DMS153 treated with DMSO at 0.1 percent for 48 hours (cell line): ENCODE measurements at regions not wholly inside any gene's neighbourhood (a gene's known extent, or its start where the extent isn't known, plus 50 kb on each side); places are given as distances from the start of the nearest gene placed in this dataset.

Experiments
- DNase-seq: peaks from one replicate; lab custom pipeline; 2025; ENCODE audit not compliant: unreplicated experiment; lab: John Stamatoyannopoulos, UW

GRCh38 chr3:158961911-158962310, 160.1 kb downstream of the MFSD1 start:
- DNase-seq, result no peak

GRCh38 chr3:158970006-158970405, 168.2 kb downstream of the MFSD1 start:
- no peak for DNase-seq

GRCh38 chr3:158974904-158975303, 173.1 kb downstream of the MFSD1 start:
- no peak for DNase-seq

GRCh38 chr3:158976966-158977365, 175.1 kb downstream of the MFSD1 start:
- DNase-seq, result no peak

- no peak for DNase-seq
Observed at GRCh38 chr3:158977497-158977896, 175.6 kb downstream of the MFSD1 start.

- no peak for DNase-seq
Observed at GRCh38 chr3:158983216-158984099, 181.6 kb downstream of the MFSD1 start.

- peak; percentile 86 for DNase-seq
Observed at GRCh38 chr3:158991146-158991705, 189.4 kb downstream of the MFSD1 start.

GRCh38 chr3:158992463-158992862, 190.6 kb downstream of the MFSD1 start:
- no peak for DNase-seq

GRCh38 chr3:158994386-158994785, 192.5 kb downstream of the MFSD1 start:
- DNase-seq, result no peak

- no peak for DNase-seq
Observed at GRCh38 chr3:159001711-159002110, 199.9 kb downstream of the MFSD1 start.

- DNase-seq, result no peak
Observed at GRCh38 chr3:159005137-159005536, 203.3 kb downstream of the MFSD1 start.

GRCh38 chr3:159007331-159007730, 205.5 kb downstream of the MFSD1 start:
- DNase-seq, result no peak

GRCh38 chr3:159008401-159008800, 206.5 kb downstream of the MFSD1 start:
- DNase-seq, result no peak

- no peak for DNase-seq
Observed at GRCh38 chr3:159018341-159018740, 216.5 kb downstream of the MFSD1 start.

- DNase-seq, result no peak
Observed at GRCh38 chr3:159025733-159026132, 223.9 kb downstream of the MFSD1 start.

GRCh38 chr3:159026510-159026909, 224.7 kb downstream of the MFSD1 start:
- no peak for DNase-seq

- DNase-seq, result no peak
Observed at GRCh38 chr3:159028706-159029105, 226.9 kb downstream of the MFSD1 start.

GRCh38 chr3:159029306-159030026, 227.6 kb downstream of the MFSD1 start:
- no peak for DNase-seq

GRCh38 chr3:159030138-159030670, 228.3 kb downstream of the MFSD1 start:
- DNase-seq, result no peak

- no peak for DNase-seq
Observed at GRCh38 chr3:159030886-159031679, 229.2 kb downstream of the MFSD1 start.

GRCh38 chr3:159032311-159032710, 230.5 kb downstream of the MFSD1 start:
- no peak for DNase-seq
